HG02852 (cell line): ENCODE measurements at regions not wholly inside any gene's neighbourhood (a gene's known extent, or its start where the extent isn't known, plus 50 kb on each side); places are given as distances from the start of the nearest gene placed in this dataset.
"Not testable (repeated sequence)": the region's sequence is repeated elsewhere in the genome, so short reads cannot be mapped to it uniquely, and the experiment has no call there.

Source experiments
- ATAC-seq: cut with Tn5 transposase; IDR thresholded peaks from one replicate; pipeline ENCODE4 v1.9.1; 2021; ENCODE audit warnings: mild to moderate bottlenecking, moderate library complexity; ENCODE audit not compliant: unreplicated experiment

GRCh38 chr3:94314218-94314883, 251.5 kb downstream of the NSUN3 start:
- ATAC-seq: no peak

GRCh38 chr3:94317017-94317416, 254.2 kb downstream of the NSUN3 start:
- ATAC-seq: no peak

- ATAC-seq: no peak
Measured at GRCh38 chr3:94323596-94323995, 260.7 kb downstream of the NSUN3 start.

GRCh38 chr3:94331831-94332230, 269.0 kb downstream of the NSUN3 start:
- no peak for ATAC-seq

- no peak for ATAC-seq
Measured at GRCh38 chr3:94336046-94336753, 273.3 kb downstream of the NSUN3 start.

GRCh38 chr3:94345101-94345500, 282.2 kb downstream of the NSUN3 start:
- ATAC-seq: no peak

GRCh38 chr3:94349310-94349878, 286.5 kb downstream of the NSUN3 start:
- ATAC-seq: no peak

GRCh38 chr3:94356581-94356980, 293.7 kb downstream of the NSUN3 start:
- no peak for ATAC-seq

- no peak for ATAC-seq
Measured at GRCh38 chr3:94359996-94360395, 297.1 kb downstream of the NSUN3 start.

GRCh38 chr3:94360987-94361386, 298.1 kb downstream of the NSUN3 start:
- no peak for ATAC-seq

GRCh38 chr3:94362393-94362792, 299.5 kb downstream of the NSUN3 start:
- ATAC-seq: no peak

GRCh38 chr3:94365006-94365405, 302.1 kb downstream of the NSUN3 start:
- ATAC-seq: no peak

- ATAC-seq: no peak
Measured at GRCh38 chr3:94372026-94372425, 309.2 kb downstream of the NSUN3 start.

- no peak for ATAC-seq
Measured at GRCh38 chr3:94373456-94373855, 310.6 kb downstream of the NSUN3 start.

GRCh38 chr3:94374439-94375161, 311.7 kb downstream of the NSUN3 start:
- ATAC-seq: no peak

GRCh38 chr3:94377123-94377696, 314.3 kb downstream of the NSUN3 start:
- ATAC-seq: not testable (repeated sequence)

- ATAC-seq: not testable (repeated sequence)
Measured at GRCh38 chr3:94377863-94378262, 315.0 kb downstream of the NSUN3 start.

- no peak for ATAC-seq
Measured at GRCh38 chr3:94378322-94378721, 315.5 kb downstream of the NSUN3 start.

- ATAC-seq: no peak
Measured at GRCh38 chr3:94379264-94379663, 316.4 kb downstream of the NSUN3 start.

GRCh38 chr3:94394885-94395284, 332.0 kb downstream of the NSUN3 start:
- ATAC-seq: no peak

GRCh38 chr3:94395851-94396250, 333.0 kb downstream of the NSUN3 start:
- no peak for ATAC-seq
